Body of pancreas (tissue), 4 donors: ENCODE measurements at regions not wholly inside any gene's neighbourhood (a gene's known extent, or its start where the extent isn't known, plus 50 kb on each side); places are given as distances from the start of the nearest gene placed in this dataset.

Experiments used
- CTCF ChIP-seq, 7 experiments: fragments of 450-650 bp in 4 of 7; fragments of 200-600 bp in 3 of 7; sonication (generic) in 3 of 7; IDR thresholded peaks; one replicate each; pipeline ENCODE4 v1.5.1; 2016 to 2019; ENCODE audit warnings: antibody characterized with exemption in 7 of 7
- POLR2A ChIP-seq, 3 donors: fragments of 450-650 bp; IDR thresholded peaks; one replicate each; pipeline ENCODE4 v1.6.1; 2016; ENCODE audit warnings: antibody characterized with exemption in 3 of 3, mild to moderate bottlenecking in 2 of 3

GRCh38 chr5:96316487-96316886 lies 116.6 kb downstream of the PCSK1 start:
- TF ChIP-seq CTCF (IDR thresholded peaks at IDR 0.05) = no peak
- no peak for TF ChIP-seq POLR2A (IDR thresholded peaks at IDR 0.05)
